ENCODE measurements at regions not wholly inside any gene's neighbourhood (a gene's known extent, or its start where the extent isn't known, plus 50 kb on each side); places are given as distances from the start of the nearest gene placed in this dataset.
A peak's percentile ranks its signal among the peaks of the same experiment; 100 is the strongest.
"Not testable (repeated sequence)": the region's sequence is repeated elsewhere in the genome, so short reads cannot be mapped to it uniquely, and the experiment has no call there.

DNA sequence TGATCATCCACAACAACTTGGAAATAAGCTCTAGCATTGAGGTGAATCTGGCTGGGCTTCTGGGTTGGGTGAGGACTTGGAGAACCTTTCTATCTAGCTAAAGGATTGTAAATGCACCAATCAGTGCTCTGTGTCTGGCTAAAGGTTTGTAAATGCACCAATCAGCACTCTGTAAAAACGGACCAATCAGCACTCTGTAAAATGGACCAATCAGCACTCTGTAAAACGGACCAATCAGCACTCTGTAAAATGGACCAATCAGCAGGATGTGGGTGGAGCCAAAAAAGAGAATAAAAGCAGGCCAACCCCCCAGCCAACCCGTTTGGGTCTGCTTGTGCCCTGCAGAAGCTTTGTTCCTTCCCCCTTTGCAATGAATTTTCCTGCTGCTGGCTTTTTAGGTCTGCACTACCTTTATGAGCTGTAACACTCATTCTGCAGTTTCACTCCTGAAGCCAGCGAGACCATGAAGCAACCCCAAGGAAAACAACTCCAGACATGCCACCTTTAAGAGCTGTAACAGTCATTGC is 135.2 kb upstream of the PDE1C start:
- H3K79me2 ChIP-seq (ENCODE audit: insufficient read depth, low read length); H3K9me3 ChIP-seq (ENCODE audit: control insufficient read depth in 1 of 2, insufficient read depth in 1 of 2, low read depth in 1 of 2, low read length in 2 of 2); H3K9me2 ChIP-seq (ENCODE audit: insufficient read depth); ATAC-seq; H3K4me3 ChIP-seq (replicated peaks in 1 of 2; ENCODE audit: low read depth in 1 of 2, low read length in 2 of 2); H3K4me1 ChIP-seq (ENCODE audit: control insufficient read depth in 1 of 2, insufficient read depth in 2 of 2, low read length in 2 of 2); H3K36me3 ChIP-seq (ENCODE audit: control insufficient read depth in 1 of 2, insufficient read depth in 2 of 2, low read length in 2 of 2); H3K4me2 ChIP-seq (ENCODE audit: low read length); H3K27ac ChIP-seq (ENCODE audit: low read depth, low read length); H4K20me1 ChIP-seq (ENCODE audit: insufficient read depth); DNase-seq (ENCODE audit: low read depth, low spot score); POLR2A ChIA-PET; H2AFZ ChIP-seq (ENCODE audit: low read depth, low read length, poor library complexity, severe bottlenecking); H3K9ac ChIP-seq (ENCODE audit: low read length); intact Hi-C loops (cut with micrococcal nuclease); BruUV-seq (replicated peaks); RAD21 ChIA-PET (ENCODE audit: low non-redundant PET in 1 of 2, low total read pairs in 2 of 2, uncharacterized antibody in 2 of 2, unreplicated experiment in 2 of 2): not testable (repeated sequence)
- CTCF ChIA-PET, result interaction anchor here (1.2 to 2.6 kb wide), 4 partner anchors 274 to 757 kb away, joined by 3 to 18 read pairs (median 7); no protein-coding TSS in a partner anchor
- H3K27me3 ChIP-seq (ENCODE audit: insufficient read depth, low read length), result peaks cover 20% of the 10 kb centered on the region; the same call in 1 of the 2 replicates

DNA sequence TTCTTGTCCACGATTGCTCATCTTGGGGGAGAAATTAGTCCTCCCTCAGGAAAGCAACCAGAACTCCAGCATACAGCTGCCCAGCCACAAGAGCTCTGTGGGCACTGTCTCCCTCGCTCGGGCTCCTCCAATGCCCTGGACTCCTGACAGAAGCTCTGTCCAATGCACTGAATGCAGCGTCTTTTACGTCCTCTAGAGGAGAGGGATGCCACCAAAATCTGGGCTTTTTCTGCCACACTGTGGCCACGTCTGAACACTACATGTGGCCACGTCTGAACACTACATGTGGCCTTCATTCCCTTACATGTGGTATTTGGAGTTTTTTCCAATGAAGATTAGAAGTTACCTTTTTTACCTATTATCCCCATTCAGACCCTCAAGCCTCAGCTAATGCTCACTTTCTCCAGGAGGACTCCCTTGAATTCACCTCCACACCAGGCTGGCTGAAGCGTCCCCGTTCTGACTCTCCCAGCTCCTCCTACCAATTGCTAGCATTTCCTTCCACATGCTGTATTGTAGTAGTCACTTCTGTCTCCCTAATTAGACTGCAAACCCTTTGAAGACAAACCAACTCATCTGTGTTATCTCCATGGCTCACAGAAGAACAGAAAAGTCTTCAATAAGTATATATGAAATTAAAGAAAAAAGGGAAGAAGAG is 134.3 kb upstream of the PDE1C start:
- H3K4me3 ChIP-seq (replicated peaks in 1 of 2; ENCODE audit: low read depth in 1 of 2, low read length in 2 of 2), result no peak overlapping the region
- no peaks in the 10 kb centered on the region for H3K9me3 ChIP-seq (ENCODE audit: control insufficient read depth in 1 of 2, insufficient read depth in 1 of 2, low read depth in 1 of 2, low read length in 2 of 2)
- peaks cover 20% of the 10 kb centered on the region; the same call in 1 of the 2 replicates for H3K27me3 ChIP-seq (ENCODE audit: insufficient read depth, low read length)
- no peaks in the 10 kb centered on the region for H3K36me3 ChIP-seq (ENCODE audit: control insufficient read depth in 1 of 2, insufficient read depth in 2 of 2, low read length in 2 of 2)
- ChIA-PET RAD21 (ENCODE audit: low non-redundant PET in 1 of 2, low total read pairs in 2 of 2, uncharacterized antibody in 2 of 2, unreplicated experiment in 2 of 2) (interaction anchor here in 1 of 2 experiments (1.3 kb wide), 1 partner anchor 460 kb away, joined by 4 read pairs; no protein-coding TSS in a partner anchor), CTCF (interaction anchor here (0.6 to 2.6 kb wide), 12 partner anchors 40 to 1221 kb away, joined by 3 to 18 read pairs (median 5); no protein-coding TSS in a partner anchor), POLR2A (interaction anchor here (0.6 kb wide), 1 partner anchor 761 kb away, joined by 3 read pairs; no protein-coding TSS in a partner anchor)
- H3K9ac ChIP-seq (ENCODE audit: low read length), result no peak overlapping the region
- no TSS peak for BruUV-seq (replicated peaks)
- 0 out of 2 replicates have a peak overlapping the region, but pooled peaks have one; percentile 8 for H3K4me2 ChIP-seq (ENCODE audit: low read length)
- no peak overlapping the region for H2AFZ ChIP-seq (ENCODE audit: low read depth, low read length, poor library complexity, severe bottlenecking)
- DNase-seq (ENCODE audit: low read depth, low spot score) (peak; percentile 65), ATAC-seq (peak; percentile 94)
- H4K20me1 ChIP-seq (ENCODE audit: insufficient read depth), result no peaks in the 10 kb centered on the region
- no peaks in the 10 kb centered on the region for H3K4me1 ChIP-seq (ENCODE audit: control insufficient read depth in 1 of 2, insufficient read depth in 2 of 2, low read length in 2 of 2)
- TF ChIP-seq RAD21 (IDR thresholded peaks at IDR 0.05; ENCODE audit: low read depth) (peak; percentile 78), ELF1 (IDR thresholded peaks at IDR 0.05; ENCODE audit: borderline replicate concordance, low read depth) (no peak)
- TF ChIP-seq, protein P1, sequence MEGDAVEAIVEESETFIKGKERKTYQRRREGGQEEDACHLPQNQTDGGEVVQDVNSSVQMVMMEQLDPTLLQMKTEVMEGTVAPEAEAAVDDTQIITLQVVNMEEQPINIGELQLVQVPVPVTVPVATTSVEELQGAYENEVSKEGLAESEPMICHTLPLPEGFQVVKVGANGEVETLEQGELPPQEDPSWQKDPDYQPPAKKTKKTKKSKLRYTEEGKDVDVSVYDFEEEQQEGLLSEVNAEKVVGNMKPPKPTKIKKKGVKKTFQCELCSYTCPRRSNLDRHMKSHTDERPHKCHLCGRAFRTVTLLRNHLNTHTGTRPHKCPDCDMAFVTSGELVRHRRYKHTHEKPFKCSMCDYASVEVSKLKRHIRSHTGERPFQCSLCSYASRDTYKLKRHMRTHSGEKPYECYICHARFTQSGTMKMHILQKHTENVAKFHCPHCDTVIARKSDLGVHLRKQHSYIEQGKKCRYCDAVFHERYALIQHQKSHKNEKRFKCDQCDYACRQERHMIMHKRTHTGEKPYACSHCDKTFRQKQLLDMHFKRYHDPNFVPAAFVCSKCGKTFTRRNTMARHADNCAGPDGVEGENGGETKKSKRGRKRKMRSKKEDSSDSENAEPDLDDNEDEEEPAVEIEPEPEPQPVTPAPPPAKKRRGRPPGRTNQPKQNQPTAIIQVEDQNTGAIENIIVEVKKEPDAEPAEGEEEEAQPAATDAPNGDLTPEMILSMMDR (IDR thresholded peaks at IDR 0.05 in 2 of 3, conservative IDR thresholded peaks at IDR 0.05 in 1 of 3; ENCODE audit: borderline replicate concordance in 1 of 3, insufficient read depth in 1 of 3, low read depth in 2 of 3, low read length in 2 of 3), result peak; percentile 66 to 70 (median 69); a peak in 5 of 6 replicates
- TF ChIP-seq, protein P2, sequence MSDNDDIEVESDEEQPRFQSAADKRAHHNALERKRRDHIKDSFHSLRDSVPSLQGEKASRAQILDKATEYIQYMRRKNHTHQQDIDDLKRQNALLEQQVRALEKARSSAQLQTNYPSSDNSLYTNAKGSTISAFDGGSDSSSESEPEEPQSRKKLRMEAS (IDR thresholded peaks at IDR 0.05), result 0 out of 2 replicates have a peak, but pooled peaks have one; percentile 21
- H3K9me2 ChIP-seq (ENCODE audit: insufficient read depth), result no peaks in the 10 kb centered on the region
- no peaks in the 10 kb centered on the region for H3K79me2 ChIP-seq (ENCODE audit: insufficient read depth, low read length)
- intact Hi-C loops (cut with micrococcal nuclease), result loop anchor here (1.0 to 5.0 kb wide), 2 partner anchors 460 to 1072 kb away; no protein-coding TSS in a partner anchor
- no peak overlapping the region for H3K27ac ChIP-seq (ENCODE audit: low read depth, low read length)

Measured in HCT116 (cell line).